ENCODE measurements at regions not wholly inside any gene's neighbourhood (a gene's known extent, or its start where the extent isn't known, plus 50 kb on each side); places are given as distances from the start of the nearest gene placed in this dataset.

DNA sequence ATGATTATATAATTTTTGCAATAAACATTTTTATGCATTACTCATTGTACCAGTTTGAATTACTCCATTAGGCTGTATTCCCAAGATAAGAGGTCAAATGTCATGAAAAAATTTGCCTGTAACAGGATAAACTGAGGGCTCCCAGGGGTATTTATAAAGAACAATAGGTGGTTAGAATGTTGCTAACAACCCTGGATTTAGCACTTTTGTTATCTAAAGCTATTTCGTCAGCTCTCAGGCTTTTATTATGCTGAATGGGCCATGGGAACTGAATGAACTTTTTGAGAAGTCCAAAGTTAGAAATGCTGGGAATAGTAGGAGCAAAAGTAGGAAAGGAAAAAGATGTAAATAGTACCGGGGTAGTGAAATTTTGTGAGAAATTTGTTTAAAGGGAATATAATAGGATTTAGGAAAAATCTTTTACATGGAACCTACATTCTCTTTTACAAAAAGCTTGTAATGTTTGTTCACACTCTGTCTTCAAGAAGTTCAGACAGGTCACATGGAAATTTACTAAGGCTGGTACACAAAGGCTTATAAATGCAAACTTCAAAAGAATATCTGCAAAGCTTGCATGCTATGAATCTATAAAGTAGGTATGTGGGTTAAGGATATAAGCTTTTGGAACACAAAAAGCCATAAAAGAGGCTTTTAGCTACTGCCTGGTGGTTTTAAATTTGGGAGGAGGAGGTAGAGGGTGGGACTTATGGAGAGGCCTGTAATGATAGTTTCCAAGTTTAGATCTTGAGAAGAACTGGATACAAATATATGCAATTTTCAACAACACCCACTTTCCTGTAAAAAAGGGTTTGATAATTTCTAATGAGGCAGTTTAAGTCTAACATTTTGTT, 445.8 kb upstream of the NAALADL2 start:
- FAIRE-seq = no peak
- no peak for DNase-seq
- H3K27ac ChIP-seq (ENCODE audit: low read depth in 1 of 3, low read length in 2 of 3) = no peak overlapping the region
- no peaks in the 10 kb centered on the region for H3K9me3 ChIP-seq (ENCODE audit: control insufficient read depth in 2 of 2, insufficient read depth in 1 of 2, low read depth in 1 of 2, low read length in 1 of 2)
- H3K27me3 ChIP-seq (ENCODE audit: control insufficient read depth in 3 of 3, insufficient read depth in 3 of 3, low read length in 3 of 3) = no peaks in the 10 kb centered on the region
- H3K4me3 ChIP-seq (ENCODE audit: low read depth in 1 of 3, low read length in 3 of 3) = no peak overlapping the region
- no peaks in the 10 kb centered on the region for H3K4me1 ChIP-seq (ENCODE audit: control insufficient read depth in 3 of 3, insufficient read depth in 2 of 3, low read depth in 1 of 3, low read length in 2 of 3)
- H3K36me3 ChIP-seq (ENCODE audit: control insufficient read depth in 3 of 3, insufficient read depth in 2 of 3, low read depth in 1 of 3, low read length in 3 of 3) = no peaks in the 10 kb centered on the region
- 61 to 72% (median 69%) methylated on average over 2 of the region's 2 CpGs for WGBS, 3 donors

DNA sequence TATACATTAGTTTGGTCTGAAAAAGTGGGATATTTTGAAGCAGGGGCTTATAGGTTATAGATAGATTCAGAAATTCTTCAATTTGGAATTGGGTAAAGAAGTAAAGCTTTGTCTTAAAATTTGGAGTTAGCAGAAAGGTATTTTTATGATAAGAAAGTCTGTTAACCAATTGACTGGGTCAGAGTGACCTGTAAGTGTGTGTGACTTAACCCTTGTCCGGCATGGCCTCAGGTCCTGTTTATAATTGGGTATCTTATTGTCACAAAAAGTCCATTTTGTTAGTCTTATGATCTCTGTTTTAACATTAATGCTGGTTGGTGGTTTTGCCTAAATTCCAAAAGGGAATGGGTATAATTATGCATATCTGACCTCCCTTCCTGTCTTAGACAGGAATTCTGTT, 444.2 kb upstream of the NAALADL2 start:
- H3K27ac ChIP-seq (ENCODE audit: low read depth in 1 of 3, low read length in 2 of 3) = no peak overlapping the region
- 90 to 92% (median 91%) methylated on average over 1 of the region's 1 CpG for WGBS, 3 donors
- DNase-seq (no peak), FAIRE-seq (no peak)
- H3K36me3 ChIP-seq (ENCODE audit: control insufficient read depth in 3 of 3, insufficient read depth in 2 of 3, low read depth in 1 of 3, low read length in 3 of 3) = no peaks in the 10 kb centered on the region
- H3K4me1 ChIP-seq (ENCODE audit: control insufficient read depth in 3 of 3, insufficient read depth in 2 of 3, low read depth in 1 of 3, low read length in 2 of 3) = no peaks in the 10 kb centered on the region
- H3K4me3 ChIP-seq (ENCODE audit: low read depth in 1 of 3, low read length in 3 of 3) = no peak overlapping the region
- no peaks in the 10 kb centered on the region for H3K9me3 ChIP-seq (ENCODE audit: control insufficient read depth in 2 of 2, insufficient read depth in 1 of 2, low read depth in 1 of 2, low read length in 1 of 2)
- no peaks in the 10 kb centered on the region for H3K27me3 ChIP-seq (ENCODE audit: control insufficient read depth in 3 of 3, insufficient read depth in 3 of 3, low read length in 3 of 3)

- Histone ChIP-seq H3K36me3 (ENCODE audit: control insufficient read depth in 3 of 3, insufficient read depth in 2 of 3, low read depth in 1 of 3, low read length in 3 of 3) (no peaks in the 10 kb centered on the region), H3K27me3 (ENCODE audit: control insufficient read depth in 3 of 3, insufficient read depth in 3 of 3, low read length in 3 of 3) (no peaks in the 10 kb centered on the region), H3K4me1 (ENCODE audit: control insufficient read depth in 3 of 3, insufficient read depth in 2 of 3, low read depth in 1 of 3, low read length in 2 of 3) (no peaks in the 10 kb centered on the region), H3K27ac (ENCODE audit: low read depth in 1 of 3, low read length in 2 of 3) (no peak overlapping the region), H3K9me3 (ENCODE audit: control insufficient read depth in 2 of 2, insufficient read depth in 1 of 2, low read depth in 1 of 2, low read length in 1 of 2) (no peaks in the 10 kb centered on the region), H3K4me3 (ENCODE audit: low read depth in 1 of 3, low read length in 3 of 3) (no peak overlapping the region)
- WGBS, 3 donors = 75 to 86% (median 83%) methylated on average over 4 of the region's 4 CpGs
- FAIRE-seq (no peak), DNase-seq (no peak)
These were observed 441.6 kb upstream of the NAALADL2 start for GRCh38 chr3:174417573-174417972.

DNA sequence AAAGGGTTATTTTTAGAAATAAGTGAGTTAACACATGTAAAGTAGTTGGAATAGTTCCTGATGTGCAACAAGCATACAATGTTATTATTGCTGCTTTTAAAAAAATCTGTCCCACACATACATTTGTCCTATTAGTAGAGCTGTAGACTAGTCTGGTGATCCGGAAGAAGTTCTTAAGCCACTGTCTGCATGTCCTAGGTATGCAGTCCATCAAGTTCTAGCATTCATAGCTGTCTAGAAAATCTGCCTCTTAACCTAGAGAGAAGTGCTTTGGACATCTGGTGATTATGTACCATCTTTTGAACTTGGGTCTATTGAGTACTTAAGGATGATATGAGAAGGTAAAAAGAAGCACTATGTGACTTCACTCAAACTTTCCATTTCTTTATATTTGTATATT, 439.9 kb upstream of the NAALADL2 start:
- FAIRE-seq (no peak), DNase-seq (no peak)
- H3K9me3 ChIP-seq (ENCODE audit: control insufficient read depth in 2 of 2, insufficient read depth in 1 of 2, low read depth in 1 of 2, low read length in 1 of 2) = no peaks in the 10 kb centered on the region
- WGBS, 3 donors = 78 to 89% (median 86%) methylated on average over 1 of the region's 1 CpG
- H3K36me3 ChIP-seq (ENCODE audit: control insufficient read depth in 3 of 3, insufficient read depth in 2 of 3, low read depth in 1 of 3, low read length in 3 of 3) = no peaks in the 10 kb centered on the region
- H3K27me3 ChIP-seq (ENCODE audit: control insufficient read depth in 3 of 3, insufficient read depth in 3 of 3, low read length in 3 of 3) = no peaks in the 10 kb centered on the region
- no peaks in the 10 kb centered on the region for H3K4me1 ChIP-seq (ENCODE audit: control insufficient read depth in 3 of 3, insufficient read depth in 2 of 3, low read depth in 1 of 3, low read length in 2 of 3)
- no peak overlapping the region for H3K4me3 ChIP-seq (ENCODE audit: low read depth in 1 of 3, low read length in 3 of 3)
- no peak overlapping the region for H3K27ac ChIP-seq (ENCODE audit: low read depth in 1 of 3, low read length in 2 of 3)

DNA sequence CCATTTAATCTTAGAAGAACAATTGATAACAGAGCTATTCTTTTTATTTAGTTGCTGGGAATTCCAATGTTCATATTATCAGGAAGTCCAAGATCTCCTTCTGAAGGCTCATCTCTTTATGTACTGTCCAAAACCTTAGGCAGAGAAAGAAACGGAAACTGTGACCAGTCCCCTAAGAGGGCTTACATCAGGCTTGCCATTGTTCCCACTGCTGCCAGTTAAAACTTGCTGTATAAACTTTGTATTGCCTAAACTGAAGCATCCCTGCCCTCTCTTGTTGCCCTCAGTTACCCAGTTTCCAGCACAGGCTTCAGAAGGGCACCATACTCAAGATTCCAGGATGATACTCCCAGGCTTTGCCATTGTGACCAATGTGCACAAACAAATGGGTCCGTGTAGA, 435.2 kb upstream of the NAALADL2 start:
- Histone ChIP-seq H3K27ac (ENCODE audit: low read depth in 1 of 3, low read length in 2 of 3) (no peak overlapping the region), H3K4me1 (ENCODE audit: control insufficient read depth in 3 of 3, insufficient read depth in 2 of 3, low read depth in 1 of 3, low read length in 2 of 3) (no peaks in the 10 kb centered on the region), H3K9me3 (ENCODE audit: control insufficient read depth in 2 of 2, insufficient read depth in 1 of 2, low read depth in 1 of 2, low read length in 1 of 2) (no peaks in the 10 kb centered on the region), H3K36me3 (ENCODE audit: control insufficient read depth in 3 of 3, insufficient read depth in 2 of 3, low read depth in 1 of 3, low read length in 3 of 3) (no peaks in the 10 kb centered on the region), H3K27me3 (ENCODE audit: control insufficient read depth in 3 of 3, insufficient read depth in 3 of 3, low read length in 3 of 3) (no peaks in the 10 kb centered on the region), H3K4me3 (ENCODE audit: low read depth in 1 of 3, low read length in 3 of 3) (no peak overlapping the region)
- FAIRE-seq (no peak), DNase-seq (no peak)
- WGBS, 3 donors = 78 to 85% (median 79%) methylated on average over 2 of the region's 2 CpGs

DNA sequence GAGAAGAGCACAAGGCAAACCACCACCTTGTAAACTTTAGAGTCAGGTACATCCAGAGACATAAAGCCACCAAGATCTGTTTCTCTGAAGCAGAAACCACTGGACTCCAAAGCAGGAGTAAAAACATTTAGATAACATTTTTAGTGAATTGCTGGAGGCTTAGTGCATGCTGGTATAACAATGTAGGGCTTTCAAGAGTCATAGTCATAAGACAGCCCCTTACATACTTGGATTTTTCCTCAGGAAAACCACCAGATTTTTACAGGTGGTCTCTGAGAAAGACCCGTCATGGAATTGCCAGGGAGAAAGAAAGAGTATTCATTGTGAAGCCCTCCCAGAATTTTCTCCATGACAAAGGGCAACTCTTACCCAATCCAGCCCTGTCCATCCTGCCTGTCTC, 434.5 kb upstream of the NAALADL2 start:
- Histone ChIP-seq H3K4me3 (ENCODE audit: low read depth in 1 of 3, low read length in 3 of 3) (no peak overlapping the region), H3K27me3 (ENCODE audit: control insufficient read depth in 3 of 3, insufficient read depth in 3 of 3, low read length in 3 of 3) (no peaks in the 10 kb centered on the region), H3K4me1 (ENCODE audit: control insufficient read depth in 3 of 3, insufficient read depth in 2 of 3, low read depth in 1 of 3, low read length in 2 of 3) (no peaks in the 10 kb centered on the region), H3K9me3 (ENCODE audit: control insufficient read depth in 2 of 2, insufficient read depth in 1 of 2, low read depth in 1 of 2, low read length in 1 of 2) (no peaks in the 10 kb centered on the region), H3K27ac (ENCODE audit: low read depth in 1 of 3, low read length in 2 of 3) (no peak overlapping the region), H3K36me3 (ENCODE audit: control insufficient read depth in 3 of 3, insufficient read depth in 2 of 3, low read depth in 1 of 3, low read length in 3 of 3) (no peaks in the 10 kb centered on the region)
- 82 to 95% (median 94%) methylated on average over 1 of the region's 1 CpG for WGBS, 3 donors
- DNase-seq (no peak), FAIRE-seq (no peak)

DNA sequence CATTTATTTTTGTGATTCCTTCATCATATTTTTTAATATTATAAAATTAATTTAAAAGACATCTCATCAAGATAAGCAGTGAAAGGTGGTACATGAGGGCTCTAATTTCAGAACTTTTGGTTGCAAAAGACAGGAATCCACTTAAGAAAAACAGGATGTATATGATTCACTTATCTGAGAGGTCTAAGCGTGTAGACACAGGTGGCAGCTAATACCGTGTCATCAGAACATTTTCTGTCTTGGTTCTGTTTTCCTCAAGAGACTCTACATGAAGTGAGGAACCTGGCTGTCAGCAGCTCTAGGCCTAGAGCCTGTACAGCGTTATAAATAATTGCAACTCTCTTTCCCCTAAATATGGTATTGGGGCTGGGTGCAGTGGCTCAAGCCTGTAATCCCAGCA, 433.7 kb upstream of the NAALADL2 start:
- whole genome bisulfite sequencing, 3 donors = 86 to 92% (median 91%) methylated on average over 3 of the region's 3 CpGs
- H3K27me3 ChIP-seq (ENCODE audit: control insufficient read depth in 3 of 3, insufficient read depth in 3 of 3, low read length in 3 of 3) = no peaks in the 10 kb centered on the region
- H3K36me3 ChIP-seq (ENCODE audit: control insufficient read depth in 3 of 3, insufficient read depth in 2 of 3, low read depth in 1 of 3, low read length in 3 of 3) = no peaks in the 10 kb centered on the region
- no peak overlapping the region for H3K4me3 ChIP-seq (ENCODE audit: low read depth in 1 of 3, low read length in 3 of 3)
- no peak for DNase-seq
- FAIRE-seq = no peak
- no peaks in the 10 kb centered on the region for H3K9me3 ChIP-seq (ENCODE audit: control insufficient read depth in 2 of 2, insufficient read depth in 1 of 2, low read depth in 1 of 2, low read length in 1 of 2)
- no peak overlapping the region for H3K27ac ChIP-seq (ENCODE audit: low read depth in 1 of 3, low read length in 2 of 3)
- no peaks in the 10 kb centered on the region for H3K4me1 ChIP-seq (ENCODE audit: control insufficient read depth in 3 of 3, insufficient read depth in 2 of 3, low read depth in 1 of 3, low read length in 2 of 3)

DNA sequence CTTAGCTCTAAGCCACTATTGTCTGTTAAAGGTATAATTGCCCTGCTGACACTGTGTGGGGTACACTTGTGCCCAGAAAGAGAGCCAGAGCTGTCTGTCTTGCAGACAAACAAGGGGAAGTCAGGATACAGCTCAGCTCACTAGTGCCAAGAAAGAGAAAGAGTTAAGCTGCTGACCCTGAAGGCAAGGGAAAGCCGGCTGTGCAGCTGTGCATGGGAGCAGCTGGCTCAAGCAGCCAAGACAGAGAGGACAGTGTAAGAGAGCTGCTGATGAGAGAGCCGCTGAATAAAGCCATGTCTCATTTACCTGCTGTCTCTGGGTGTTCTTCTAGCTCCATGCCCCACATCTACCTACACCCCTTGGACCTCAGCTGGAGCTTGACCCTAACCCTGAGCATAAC, 428.1 kb upstream of the NAALADL2 start:
- no peak overlapping the region for H3K4me3 ChIP-seq (ENCODE audit: low read depth in 1 of 3, low read length in 3 of 3)
- H3K4me1 ChIP-seq (ENCODE audit: control insufficient read depth in 3 of 3, insufficient read depth in 2 of 3, low read depth in 1 of 3, low read length in 2 of 3) = no peaks in the 10 kb centered on the region
- H3K9me3 ChIP-seq (ENCODE audit: control insufficient read depth in 2 of 2, insufficient read depth in 1 of 2, low read depth in 1 of 2, low read length in 1 of 2) = no peaks in the 10 kb centered on the region
- WGBS, 3 donors = 48 to 73% (median 58%) methylated on average over 2 of the region's 2 CpGs
- no peaks in the 10 kb centered on the region for H3K36me3 ChIP-seq (ENCODE audit: control insufficient read depth in 3 of 3, insufficient read depth in 2 of 3, low read depth in 1 of 3, low read length in 3 of 3)
- H3K27me3 ChIP-seq (ENCODE audit: control insufficient read depth in 3 of 3, insufficient read depth in 3 of 3, low read length in 3 of 3) = no peaks in the 10 kb centered on the region
- DNase-seq (no peak), FAIRE-seq (no peak)
- H3K27ac ChIP-seq (ENCODE audit: low read depth in 1 of 3, low read length in 2 of 3) = no peak overlapping the region

DNA sequence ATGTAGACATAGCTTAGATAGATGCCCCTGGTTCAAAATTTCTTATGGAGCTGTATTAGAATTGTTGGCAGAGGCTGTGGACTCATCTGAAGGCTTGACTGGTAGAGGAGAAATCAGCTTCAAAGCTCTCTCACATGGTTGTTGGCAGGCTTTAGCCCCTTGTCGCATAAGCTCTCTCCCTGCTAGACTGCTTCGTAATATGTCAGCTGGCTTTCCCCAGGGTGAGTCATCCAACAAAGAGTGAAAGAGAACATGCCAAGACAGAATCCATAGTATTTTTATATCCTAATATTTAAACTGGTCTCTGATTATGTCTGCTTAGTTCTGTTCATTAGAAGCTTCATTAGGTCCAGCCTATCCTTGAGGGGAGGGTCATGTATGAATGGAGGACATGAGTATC, 427.4 kb upstream of the NAALADL2 start:
- Histone ChIP-seq H3K4me3 (ENCODE audit: low read depth in 1 of 3, low read length in 3 of 3) (no peak overlapping the region), H3K36me3 (ENCODE audit: control insufficient read depth in 3 of 3, insufficient read depth in 2 of 3, low read depth in 1 of 3, low read length in 3 of 3) (no peaks in the 10 kb centered on the region), H3K4me1 (ENCODE audit: control insufficient read depth in 3 of 3, insufficient read depth in 2 of 3, low read depth in 1 of 3, low read length in 2 of 3) (no peaks in the 10 kb centered on the region), H3K9me3 (ENCODE audit: control insufficient read depth in 2 of 2, insufficient read depth in 1 of 2, low read depth in 1 of 2, low read length in 1 of 2) (no peaks in the 10 kb centered on the region), H3K27ac (ENCODE audit: low read depth in 1 of 3, low read length in 2 of 3) (no peak overlapping the region), H3K27me3 (ENCODE audit: control insufficient read depth in 3 of 3, insufficient read depth in 3 of 3, low read length in 3 of 3) (no peaks in the 10 kb centered on the region)
- no peak for DNase-seq
- FAIRE-seq = no peak
- WGBS, 3 donors = 82 to 93% (median 83%) methylated on average over 2 of the region's 2 CpGs
